Loucy (cell line): ENCODE measurements at regions not wholly inside any gene's neighbourhood (a gene's known extent, or its start where the extent isn't known, plus 50 kb on each side); places are given as distances from the start of the nearest gene placed in this dataset.

Experiments used
- EZH2phosphoT487 ChIP-seq: fragments of 200-600 bp; IDR thresholded peaks from 2 replicates; pipeline ENCODE4 v1.6.1; 2018; ENCODE audit warnings: antibody characterized with exemption, mild to moderate bottlenecking, moderate library complexity, borderline replicate concordance
- TF ChIP-seq, protein P1 (sequence below): fragments of 200-600 bp; sonication (generic); conservative IDR thresholded peaks from 2 replicates; pipeline ENCODE4 v1.5.1; 2014; ENCODE audit warnings: mild to moderate bottlenecking, antibody characterized with exemption, low read length

- TF ChIP-seq, protein P1, sequence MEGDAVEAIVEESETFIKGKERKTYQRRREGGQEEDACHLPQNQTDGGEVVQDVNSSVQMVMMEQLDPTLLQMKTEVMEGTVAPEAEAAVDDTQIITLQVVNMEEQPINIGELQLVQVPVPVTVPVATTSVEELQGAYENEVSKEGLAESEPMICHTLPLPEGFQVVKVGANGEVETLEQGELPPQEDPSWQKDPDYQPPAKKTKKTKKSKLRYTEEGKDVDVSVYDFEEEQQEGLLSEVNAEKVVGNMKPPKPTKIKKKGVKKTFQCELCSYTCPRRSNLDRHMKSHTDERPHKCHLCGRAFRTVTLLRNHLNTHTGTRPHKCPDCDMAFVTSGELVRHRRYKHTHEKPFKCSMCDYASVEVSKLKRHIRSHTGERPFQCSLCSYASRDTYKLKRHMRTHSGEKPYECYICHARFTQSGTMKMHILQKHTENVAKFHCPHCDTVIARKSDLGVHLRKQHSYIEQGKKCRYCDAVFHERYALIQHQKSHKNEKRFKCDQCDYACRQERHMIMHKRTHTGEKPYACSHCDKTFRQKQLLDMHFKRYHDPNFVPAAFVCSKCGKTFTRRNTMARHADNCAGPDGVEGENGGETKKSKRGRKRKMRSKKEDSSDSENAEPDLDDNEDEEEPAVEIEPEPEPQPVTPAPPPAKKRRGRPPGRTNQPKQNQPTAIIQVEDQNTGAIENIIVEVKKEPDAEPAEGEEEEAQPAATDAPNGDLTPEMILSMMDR, result no peak
- TF ChIP-seq EZH2phosphoT487, result no peak
Measured at GRCh38 chr3:25372167-25372566, 55.9 kb upstream of the RARB start.
